HepG2 (cell line): ENCODE measurements at regions not wholly inside any gene's neighbourhood (a gene's known extent, or its start where the extent isn't known, plus 50 kb on each side); places are given as distances from the start of the nearest gene placed in this dataset.

Experiments used
- ATAC-seq: fragments of 200-7000 bp; cut with Tn5 transposase; 3 replicates; pipeline ENCODE4 v1.9.1; 2020; ENCODE audit warnings: mild to moderate bottlenecking, moderate library complexity
- BruUV-seq: library from RNA; stranded (reverse); fragments of 400-500 nt; replicated peaks from 2 replicates; lab custom pipeline; 2021; lab: Mats Ljungman, UMichigan
- CTCF ChIA-PET: fragments of 300-600 bp; formaldehyde crosslinking; extraction: SDS; loops from one replicate; lab custom pipeline; 2021; ENCODE audit warnings: low total read pairs, inconsistent platforms, low intra/inter-chr PET ratio; lab: Yijun Ruan, JAX
- POLR2A ChIA-PET: fragments of 350-600 bp; sonication (Branson Sonifier 250); formaldehyde crosslinking; loops from one replicate; lab custom pipeline; 2020; ENCODE audit warnings: antibody characterized with exemption, inconsistent platforms; lab: Yijun Ruan, JAX
- DNase-seq: peaks from one replicate; pipeline ENCODE4 v3.0.0-alpha.2; 2015; ENCODE audit warnings: low spot score
- FAIRE-seq: peaks from 3 replicates; lab custom pipeline; 2011; peaks lifted over from hg19 to GRCh38; lab: Jason Lieb, UNC
- H2AFZ ChIP-seq: one replicate; pipeline ENCODE4 v1.6.1; 2011; ENCODE audit warnings: low read length, inconsistent platforms
- H3K27ac ChIP-seq: fragments of 300-600 bp; 3 replicates; pipeline ENCODE4 v1.8.0; 2011; ENCODE audit warnings: mixed run types, mild to moderate bottlenecking, mixed read lengths, low read length, inconsistent platforms; ENCODE audit not compliant: insufficient read depth; ENCODE audit errors: extremely low read length
- H3K27me3 ChIP-seq, 2 experiments: fragments of 200-600 bp in 1 of 2; 2 replicates in 1 of 2; 3 replicates in 1 of 2; pipeline versions ENCODE4 v1.6.0 to v1.8.0; 2011; ENCODE audit warnings: low read length in 2 of 2, mild to moderate bottlenecking in 2 of 2, moderate library complexity in 2 of 2, inconsistent platforms in 1 of 2; ENCODE audit not compliant: insufficient read depth in 2 of 2, control insufficient read depth in 1 of 2
- H3K36me3 ChIP-seq, 2 experiments: fragments of 200-600 bp in 1 of 2; replicated peaks in 1 of 2; 2 replicates in 1 of 2; 3 replicates in 1 of 2; pipeline versions ENCODE4 v1.5.1 to v1.8.0; 2011; ENCODE audit warnings: low read length in 2 of 2, inconsistent platforms in 1 of 2; ENCODE audit not compliant: insufficient read depth in 2 of 2, control insufficient read depth in 1 of 2
- H3K4me1 ChIP-seq: 2 replicates; pipeline ENCODE4 v1.5.1; 2012; ENCODE audit warnings: low read length, inconsistent platforms; ENCODE audit not compliant: insufficient read depth
- H3K4me2 ChIP-seq: 2 replicates; pipeline ENCODE4 v1.6.0; 2011; ENCODE audit warnings: low read depth, low read length, inconsistent platforms
- H3K4me3 ChIP-seq, 3 experiments: fragments of 200-600 bp in 1 of 3; sonication (generic), shearing (Covaris generic) in 1 of 3; replicated peaks in 1 of 3; 2 replicates each; pipeline ENCODE4 v1.5.1; 2011 to 2016; ENCODE audit warnings: low read length in 3 of 3, inconsistent platforms in 2 of 3, low read depth in 2 of 3, mild to moderate bottlenecking in 2 of 3, control low read depth in 1 of 3, mixed read lengths in 1 of 3; ENCODE audit not compliant: insufficient read depth in 1 of 3
- H3K79me2 ChIP-seq: one replicate; pipeline ENCODE4 v1.6.1; 2011; ENCODE audit warnings: low read length, inconsistent platforms; ENCODE audit not compliant: insufficient read depth
- H3K9ac ChIP-seq: 2 replicates; pipeline ENCODE4 v1.6.0; 2011; ENCODE audit warnings: mild to moderate bottlenecking, low read depth, low read length, inconsistent platforms; ENCODE audit not compliant: insufficient read depth
- H3K9me3 ChIP-seq: 2 replicates; pipeline ENCODE4 v1.5.1; 2012; ENCODE audit warnings: mild to moderate bottlenecking, low read length
- H4K20me1 ChIP-seq: 2 replicates; pipeline ENCODE4 v1.6.0; 2011; ENCODE audit warnings: inconsistent platforms, mild to moderate bottlenecking, low read length, moderate library complexity; ENCODE audit not compliant: insufficient read depth
- ATF3 ChIP-seq: sonication (generic); formaldehyde crosslinking; IDR thresholded peaks from 2 replicates; pipeline ENCODE4 v1.4.0; 2020; ENCODE audit warnings: missing genetic modification reagents
- ATF7 ChIP-seq, 2 experiments: fragments of 450-650 bp in 1 of 2; sonication (generic) in 1 of 2; formaldehyde crosslinking in 1 of 2; IDR thresholded peaks; 2 replicates each; pipeline versions ENCODE4 v1.4.0 to v1.6.1; 2016 to 2020; ENCODE audit warnings: antibody characterized with exemption in 1 of 2, mild to moderate bottlenecking in 1 of 2, missing genetic modification reagents in 1 of 2
- ETV5 ChIP-seq: IDR thresholded peaks from 2 replicates; pipeline ENCODE4 v1.6.1; 2018; ENCODE audit warnings: missing biosample characterization, missing genetic modification reagents, inconsistent platforms, borderline replicate concordance
- GFI1 ChIP-seq: sonication (generic); formaldehyde crosslinking; IDR thresholded peaks from 2 replicates; pipeline ENCODE4 v1.5.0; 2020; ENCODE audit warnings: missing genetic modification reagents, mild to moderate bottlenecking, borderline replicate concordance
- MTERF4 ChIP-seq: sonication (generic); formaldehyde crosslinking; IDR thresholded peaks from 2 replicates; pipeline ENCODE4 v1.8.0; 2023; ENCODE audit warnings: mild to moderate bottlenecking, missing genetic modification reagents
- MTF2 ChIP-seq: sonication (generic); formaldehyde crosslinking; IDR thresholded peaks from 2 replicates; pipeline ENCODE4 v1.5.0; 2020; ENCODE audit warnings: missing genetic modification reagents, borderline replicate concordance
- MXD1 ChIP-seq: sonication (generic); formaldehyde crosslinking; IDR thresholded peaks from 2 replicates; pipeline ENCODE4 v1.4.0; 2020; ENCODE audit warnings: mild to moderate bottlenecking, missing genetic modification reagents
- RARG ChIP-seq: sonication (generic); formaldehyde crosslinking; IDR thresholded peaks from 2 replicates; pipeline ENCODE4 v1.4.0; 2020; ENCODE audit warnings: low read depth, mild to moderate bottlenecking, missing genetic modification reagents
- REPIN1 ChIP-seq: sonication (generic); formaldehyde crosslinking; IDR thresholded peaks from 2 replicates; pipeline ENCODE4 v1.8.0; 2022; ENCODE audit warnings: missing genetic modification reagents, low read depth, mild to moderate bottlenecking, borderline replicate concordance
- SMYD3 ChIP-seq: sonication (generic); formaldehyde crosslinking; IDR thresholded peaks from 2 replicates; pipeline ENCODE4 v1.8.1; 2023; ENCODE audit warnings: mild to moderate bottlenecking, missing genetic modification reagents
- SP140L ChIP-seq: sonication (generic); formaldehyde crosslinking; IDR thresholded peaks from 2 replicates; pipeline ENCODE4 v1.4.0; 2020; ENCODE audit warnings: missing genetic modification reagents, borderline replicate concordance
- STAG1 ChIP-seq: sonication (generic); formaldehyde crosslinking; IDR thresholded peaks from 2 replicates; pipeline ENCODE4 v1.4.0; 2020; ENCODE audit warnings: missing genetic modification reagents
- ZC3H4 ChIP-seq: sonication (generic); formaldehyde crosslinking; IDR thresholded peaks from 2 replicates; pipeline ENCODE4 v1.4.0; 2020; ENCODE audit warnings: missing genetic modification reagents, borderline replicate concordance
- ZFP91 ChIP-seq: sonication (generic); formaldehyde crosslinking; IDR thresholded peaks from 2 replicates; pipeline ENCODE4 v1.9.0; 2022; ENCODE audit warnings: missing genetic modification reagents, mild to moderate bottlenecking, borderline replicate concordance
- ZNF276 ChIP-seq: sonication (generic); formaldehyde crosslinking; IDR thresholded peaks from 2 replicates; pipeline ENCODE4 v1.4.0; 2020; ENCODE audit warnings: mild to moderate bottlenecking, low read depth, missing genetic modification reagents
- ZNF512B ChIP-seq: sonication (generic); formaldehyde crosslinking; IDR thresholded peaks from 2 replicates; pipeline ENCODE4 v1.5.1; 2020; ENCODE audit warnings: missing genetic modification reagents, mild to moderate bottlenecking, borderline replicate concordance
- ZNF7 ChIP-seq: IDR thresholded peaks from 2 replicates; pipeline ENCODE4 v1.6.1; 2016; ENCODE audit warnings: missing biosample characterization, missing genetic modification reagents
- in situ Hi-C: cut with HindIII; loops from 2 replicates; pipeline ENCODE4 v1.10.0; 2017; ENCODE audit warnings: low pct_unique_long_range_greater_than_20kb; ENCODE audit not compliant: extremely low pct_ligation_motif_present
- intact Hi-C: fragments of 100-400 bp; cut with micrococcal nuclease; formaldehyde crosslinking; loops from one replicate; pipeline ENCODE4 v1.10.0; 2022; ENCODE audit not compliant: unreplicated experiment

- no peak for TF ChIP-seq MTERF4 (CRISPR knock-in tag)
- TF ChIP-seq SP140L, result no peak
- TF ChIP-seq ETV5, result no peak
- TF ChIP-seq MTF2 (CRISPR knock-in tag), result no peak
- TF ChIP-seq ZC3H4 (CRISPR knock-in tag), result no peak
- TF ChIP-seq ZNF7, result no peak
- TF ChIP-seq REPIN1 (CRISPR knock-in tag), result no peak
- TF ChIP-seq ZFP91 (CRISPR knock-in tag), result no peak
- TF ChIP-seq ATF7 (IDR thresholded peaks at IDR 0.05), result no peak
- no peak for TF ChIP-seq ATF7 (CRISPR knock-in tag; IDR thresholded peaks at IDR 0.05)
Measured at GRCh38 chr5:117801583-117801982, 1186.8 kb downstream of the DTWD2 start (continued).

GRCh38 chr5:117800261-117800660, 1188.1 kb downstream of the DTWD2 start:
- intact Hi-C loops, result no loop called here
- FAIRE-seq, result no peak
- H3K9ac ChIP-seq, result no peak overlapping the region
- BruUV-seq, result no TSS peak
- in situ Hi-C loops, result no loop called here
- ATAC-seq, result no peak
- no peak overlapping the region for H3K27ac ChIP-seq
- ChIA-PET POLR2A (no interaction called here), CTCF (no interaction called here)
- H3K4me3 ChIP-seq, result no peak overlapping the region
- no peaks in the 10 kb centered on the region for H3K9me3 ChIP-seq
- H3K79me2 ChIP-seq, result no peaks in the 10 kb centered on the region
- H3K4me2 ChIP-seq, result no peak overlapping the region
- H3K36me3 ChIP-seq, result no peaks in the 10 kb centered on the region
- no peaks in the 10 kb centered on the region for H3K27me3 ChIP-seq
- no peak for DNase-seq
- H3K4me1 ChIP-seq, result no peaks in the 10 kb centered on the region
- H4K20me1 ChIP-seq, result no peaks in the 10 kb centered on the region
- no peak overlapping the region for H2AFZ ChIP-seq
- TF ChIP-seq ZNF512B (CRISPR knock-in tag) (no peak), MXD1 (CRISPR knock-in tag) (no peak), ATF3 (CRISPR knock-in tag) (no peak), SMYD3 (CRISPR knock-in tag) (no peak), STAG1 (CRISPR knock-in tag) (no peak), GFI1 (CRISPR knock-in tag) (no peak), ZNF276 (CRISPR knock-in tag) (no peak), RARG (CRISPR knock-in tag) (no peak)
